ENCODE measurements at regions not wholly inside any gene's neighbourhood (a gene's known extent, or its start where the extent isn't known, plus 50 kb on each side); places are given as distances from the start of the nearest gene placed in this dataset.

- ChIA-PET CTCF (no interaction called here), POLR2A (no interaction called here)
- H3K27ac ChIP-seq (ENCODE audit: low read depth, low read length), result no peak overlapping the region
- no peak overlapping the region for H3K4me3 ChIP-seq (ENCODE audit: low read length)
- H3K4me1 ChIP-seq (ENCODE audit: insufficient read depth, low read length), result no peaks in the 10 kb centered on the region
- Mint-ChIP-seq H3K27ac (no peak overlapping the region), H3K36me3 (no peaks in the 10 kb centered on the region), H3K4me3 (no peak overlapping the region), H3K27me3 (no peaks in the 10 kb centered on the region), H3K9me3 (peaks cover 0 to 14% (median 4%) of the 10 kb centered on the region in 5 donors), H3K4me1 (no peaks in the 10 kb centered on the region)
- no peaks in the 10 kb centered on the region for H3K27me3 ChIP-seq (ENCODE audit: insufficient read depth, low read length, poor library complexity, severe bottlenecking)
- no peaks in the 10 kb centered on the region for H3K36me3 ChIP-seq (ENCODE audit: insufficient read depth, low read length)
- DNase-seq, result no peak
- no peaks in the 10 kb centered on the region for H3K9me3 ChIP-seq (ENCODE audit: low read length)
Measured at GRCh38 chr9:79104216-79104615, 467.5 kb upstream of the TLE4 start.

DNA sequence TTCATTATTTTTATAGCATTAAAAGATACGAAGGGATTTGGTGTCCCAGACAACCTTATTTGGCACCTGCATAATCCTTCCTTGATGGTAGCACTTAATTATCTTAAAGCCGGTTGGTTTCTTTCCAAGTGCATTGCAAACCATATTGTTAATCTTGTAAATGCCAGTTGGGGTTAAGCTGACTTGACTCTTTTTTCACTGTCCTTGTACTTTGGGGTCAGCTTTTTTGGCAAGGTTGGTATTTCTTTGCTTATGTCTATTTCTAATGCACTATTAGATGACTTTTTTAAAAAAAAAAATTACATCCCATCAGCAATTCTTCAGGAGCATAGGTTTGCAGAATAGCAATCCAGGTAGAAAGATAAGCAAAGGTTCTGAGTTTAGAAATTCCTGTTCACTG is 466.8 kb upstream of the TLE4 start:
- CTCF ChIA-PET, result no interaction called here
- POLR2A ChIA-PET, result no interaction called here
- no peaks in the 10 kb centered on the region for H3K4me1 Mint-ChIP-seq

DNA sequence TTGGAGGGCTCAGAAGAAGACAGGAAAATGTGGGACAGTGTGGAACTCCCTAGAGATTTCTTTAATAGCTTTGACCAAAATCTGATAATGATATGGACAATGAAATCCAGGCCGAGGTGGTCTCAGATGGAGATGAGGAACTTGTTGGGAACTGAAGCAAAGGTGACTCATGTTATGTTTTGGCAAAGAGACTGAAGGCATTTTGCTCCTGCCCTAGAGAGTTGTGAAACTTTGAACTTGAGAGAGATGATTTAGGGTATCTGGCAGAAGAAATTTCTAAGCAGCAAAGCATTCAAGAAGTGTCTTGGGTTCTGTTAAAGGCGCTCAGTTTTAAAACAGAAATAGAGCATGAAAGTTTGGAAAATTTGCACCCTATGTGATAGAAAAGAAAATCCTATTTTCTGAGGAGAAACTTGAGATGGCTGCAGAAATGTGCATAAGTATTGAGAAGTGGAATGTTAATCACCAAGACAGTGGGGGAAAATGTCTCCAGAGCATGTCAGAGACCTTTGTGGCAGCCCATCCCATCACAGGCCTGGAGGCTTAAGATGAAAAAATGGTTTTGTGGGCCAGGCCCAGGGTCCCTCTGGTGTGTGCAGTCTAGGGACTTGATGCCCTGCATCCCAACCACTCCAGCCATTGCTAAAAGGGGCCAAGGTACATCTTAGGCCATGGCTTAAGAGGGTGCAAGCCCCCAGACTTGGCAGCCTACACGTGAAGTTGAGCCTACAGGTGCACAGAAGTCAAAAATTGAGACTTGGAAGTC is 463.7 kb upstream of the TLE4 start:
- Mint-ChIP-seq H3K9me3 (peaks cover 3 to 16% (median 5%) of the 10 kb centered on the region in 5 donors), H3K4me1 (no peaks in the 10 kb centered on the region), H3K36me3 (no peaks in the 10 kb centered on the region), H3K4me3 (no peak overlapping the region), H3K27ac (no peak overlapping the region), H3K27me3 (no peaks in the 10 kb centered on the region)
- POLR2A ChIA-PET, result no interaction called here
- Histone ChIP-seq H3K27me3 (ENCODE audit: insufficient read depth, low read length, poor library complexity, severe bottlenecking) (no peaks in the 10 kb centered on the region), H3K9me3 (ENCODE audit: low read length) (no peaks in the 10 kb centered on the region), H3K4me3 (ENCODE audit: low read length) (no peak overlapping the region), H3K27ac (ENCODE audit: low read depth, low read length) (no peak overlapping the region), H3K4me1 (ENCODE audit: insufficient read depth, low read length) (no peaks in the 10 kb centered on the region), H3K36me3 (ENCODE audit: insufficient read depth, low read length) (no peaks in the 10 kb centered on the region)
- DNase-seq, result no peak
- CTCF ChIA-PET, result no interaction called here

More for the DNA sequence above, 466.8 kb upstream of the TLE4 start:
- Mint-ChIP-seq H3K27ac (no peak overlapping the region), H3K36me3 (no peaks in the 10 kb centered on the region), H3K9me3 (peaks cover 2 to 16% (median 4%) of the 10 kb centered on the region in 5 donors), H3K4me3 (no peak overlapping the region), H3K27me3 (no peaks in the 10 kb centered on the region)
- no peaks in the 10 kb centered on the region for H3K9me3 ChIP-seq (ENCODE audit: low read length)
- no peak overlapping the region for H3K27ac ChIP-seq (ENCODE audit: low read depth, low read length)
- H3K36me3 ChIP-seq (ENCODE audit: insufficient read depth, low read length), result no peaks in the 10 kb centered on the region
- no peak for DNase-seq
- no peaks in the 10 kb centered on the region for H3K27me3 ChIP-seq (ENCODE audit: insufficient read depth, low read length, poor library complexity, severe bottlenecking)
- H3K4me3 ChIP-seq (ENCODE audit: low read length), result no peak overlapping the region
- H3K4me1 ChIP-seq (ENCODE audit: insufficient read depth, low read length), result no peaks in the 10 kb centered on the region

- Mint-ChIP-seq H3K36me3 (no peaks in the 10 kb centered on the region), H3K27ac (no peak overlapping the region), H3K27me3 (peaks cover 0 to 1% of the 10 kb centered on the region in 2 donors), H3K4me3 (no peak overlapping the region), H3K4me1 (no peaks in the 10 kb centered on the region), H3K9me3 (peaks cover 0 to 7% (median 5%) of the 10 kb centered on the region in 5 donors)
- H3K27me3 ChIP-seq (ENCODE audit: insufficient read depth, low read length, poor library complexity, severe bottlenecking), result no peaks in the 10 kb centered on the region
- H3K4me3 ChIP-seq (ENCODE audit: low read length), result no peak overlapping the region
- no peaks in the 10 kb centered on the region for H3K4me1 ChIP-seq (ENCODE audit: insufficient read depth, low read length)
- H3K36me3 ChIP-seq (ENCODE audit: insufficient read depth, low read length), result no peaks in the 10 kb centered on the region
- no peak for DNase-seq
- H3K27ac ChIP-seq (ENCODE audit: low read depth, low read length), result no peak overlapping the region
- CTCF ChIA-PET, result no interaction called here
- POLR2A ChIA-PET, result no interaction called here
- no peaks in the 10 kb centered on the region for H3K9me3 ChIP-seq (ENCODE audit: low read length)
Measured at GRCh38 chr9:79111653-79112052, 460.1 kb upstream of the TLE4 start.

GRCh38 chr9:79115176-79115575 is 456.6 kb upstream of the TLE4 start:
- POLR2A ChIA-PET, result no interaction called here
- Histone ChIP-seq H3K36me3 (ENCODE audit: insufficient read depth, low read length) (no peaks in the 10 kb centered on the region), H3K9me3 (ENCODE audit: low read length) (no peaks in the 10 kb centered on the region), H3K27ac (ENCODE audit: low read depth, low read length) (no peak overlapping the region), H3K4me1 (ENCODE audit: insufficient read depth, low read length) (no peaks in the 10 kb centered on the region), H3K27me3 (ENCODE audit: insufficient read depth, low read length, poor library complexity, severe bottlenecking) (no peaks in the 10 kb centered on the region), H3K4me3 (ENCODE audit: low read length) (no peak overlapping the region)
- Mint-ChIP-seq H3K27ac (no peak overlapping the region), H3K4me1 (no peaks in the 10 kb centered on the region), H3K36me3 (no peaks in the 10 kb centered on the region), H3K27me3 (peaks cover 0 to 1% of the 10 kb centered on the region in 2 donors), H3K9me3 (peaks cover 0 to 3% (median 0%) of the 10 kb centered on the region in 5 donors), H3K4me3 (no peak overlapping the region)
- DNase-seq, result no peak
- CTCF ChIA-PET, result no interaction called here

GRCh38 chr9:79116041-79116440 is 455.7 kb upstream of the TLE4 start:
- no peaks in the 10 kb centered on the region for H3K36me3 ChIP-seq (ENCODE audit: insufficient read depth, low read length)
- Mint-ChIP-seq H3K4me1 (no peaks in the 10 kb centered on the region), H3K27ac (no peak overlapping the region), H3K4me3 (no peak overlapping the region), H3K9me3 (peaks cover 0 to 4% (median 0%) of the 10 kb centered on the region in 5 donors), H3K36me3 (no peaks in the 10 kb centered on the region), H3K27me3 (peaks cover 0 to 1% of the 10 kb centered on the region in 2 donors)
- no peaks in the 10 kb centered on the region for H3K9me3 ChIP-seq (ENCODE audit: low read length)
- no peak for DNase-seq
- no peak overlapping the region for H3K27ac ChIP-seq (ENCODE audit: low read depth, low read length)
- H3K27me3 ChIP-seq (ENCODE audit: insufficient read depth, low read length, poor library complexity, severe bottlenecking), result no peaks in the 10 kb centered on the region
- CTCF ChIA-PET, result no interaction called here
- H3K4me3 ChIP-seq (ENCODE audit: low read length), result no peak overlapping the region
- POLR2A ChIA-PET, result no interaction called here
- H3K4me1 ChIP-seq (ENCODE audit: insufficient read depth, low read length), result no peaks in the 10 kb centered on the region

DNA sequence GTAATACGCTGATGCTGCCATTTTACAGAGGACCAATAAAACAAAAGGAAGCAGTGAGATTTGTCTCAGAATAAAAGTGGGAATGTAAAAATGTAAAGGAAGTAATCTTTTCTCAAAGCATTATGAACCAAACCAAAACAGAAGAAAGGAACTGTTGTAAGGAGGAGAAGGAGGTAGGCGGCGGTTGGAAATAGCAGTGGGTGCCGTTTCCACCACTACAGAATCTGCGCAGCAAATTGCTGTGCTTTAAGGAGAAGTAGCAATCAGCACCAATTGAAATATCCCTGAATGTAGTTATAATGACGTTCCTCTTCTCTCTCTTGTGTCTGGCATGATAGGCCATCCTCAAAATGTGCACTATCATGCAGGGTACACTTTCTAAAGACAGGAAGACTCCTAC is 455.1 kb upstream of the TLE4 start:
- no peak overlapping the region for H3K4me3 ChIP-seq (ENCODE audit: low read length)
- no peaks in the 10 kb centered on the region for H3K9me3 ChIP-seq (ENCODE audit: low read length)
- Mint-ChIP-seq H3K27me3 (peaks cover 0 to 1% of the 10 kb centered on the region in 2 donors), H3K4me3 (no peak overlapping the region), H3K27ac (no peak overlapping the region), H3K36me3 (no peaks in the 10 kb centered on the region), H3K9me3 (peaks cover 0 to 4% (median 0%) of the 10 kb centered on the region in 5 donors), H3K4me1 (no peaks in the 10 kb centered on the region)
- H3K36me3 ChIP-seq (ENCODE audit: insufficient read depth, low read length), result no peaks in the 10 kb centered on the region
- no peaks in the 10 kb centered on the region for H3K27me3 ChIP-seq (ENCODE audit: insufficient read depth, low read length, poor library complexity, severe bottlenecking)
- ChIA-PET CTCF (no interaction called here), POLR2A (no interaction called here)
- no peaks in the 10 kb centered on the region for H3K4me1 ChIP-seq (ENCODE audit: insufficient read depth, low read length)
- no peak overlapping the region for H3K27ac ChIP-seq (ENCODE audit: low read depth, low read length)
- no peak for DNase-seq

GRCh38 chr9:79120533-79120932 is 451.2 kb upstream of the TLE4 start:
- no peaks in the 10 kb centered on the region for H3K27me3 ChIP-seq (ENCODE audit: insufficient read depth, low read length, poor library complexity, severe bottlenecking)
- H3K27me3 Mint-ChIP-seq, result peaks cover 0 to 1% of the 10 kb centered on the region in 2 donors
- no peaks in the 10 kb centered on the region for H3K36me3 ChIP-seq (ENCODE audit: insufficient read depth, low read length)
- POLR2A ChIA-PET, result no interaction called here
- no peaks in the 10 kb centered on the region for H3K36me3 Mint-ChIP-seq
- H3K4me1 ChIP-seq (ENCODE audit: insufficient read depth, low read length), result no peaks in the 10 kb centered on the region
- CTCF ChIA-PET, result no interaction called here
- no peak overlapping the region for H3K27ac Mint-ChIP-seq
- H3K4me1 Mint-ChIP-seq, result no peaks in the 10 kb centered on the region
- H3K4me3 Mint-ChIP-seq, result no peak overlapping the region
- no peak for DNase-seq
- no peaks in the 10 kb centered on the region for H3K9me3 ChIP-seq (ENCODE audit: low read length)
- peaks cover 0 to 8% (median 0%) of the 10 kb centered on the region in 5 donors for H3K9me3 Mint-ChIP-seq
- H3K27ac ChIP-seq (ENCODE audit: low read depth, low read length), result no peak overlapping the region
- no peak overlapping the region for H3K4me3 ChIP-seq (ENCODE audit: low read length)
